H1 (cell line): ENCODE measurements at regions not wholly inside any gene's neighbourhood (a gene's known extent, or its start where the extent isn't known, plus 50 kb on each side); places are given as distances from the start of the nearest gene placed in this dataset.
"Not testable (repeated sequence)": the region's sequence is repeated elsewhere in the genome, so short reads cannot be mapped to it uniquely, and the experiment has no call there.

Experiments
- ATF3 ChIP-seq: IDR thresholded peaks from 2 replicates; pipeline ENCODE4 v1.6.1; 2011; ENCODE audit warnings: low read depth, mild to moderate bottlenecking, low read length; ENCODE audit not compliant: insufficient read depth
- CBX8 ChIP-seq: fragments of 300-800, 300-1000 bp; sonication (generic); IDR thresholded peaks from 2 replicates; pipeline ENCODE4 v1.7.1; 2016; ENCODE audit warnings: low read depth, low read length, borderline replicate concordance
- CTCF ChIP-seq, 3 experiments: IDR thresholded peaks; 1 replicate in 2 of 3; 2 replicates in 1 of 3; pipeline versions ENCODE4 v1.5.1 to v1.6.1; 2011; ENCODE audit warnings: low read length in 3 of 3, mild to moderate bottlenecking in 3 of 3, inconsistent platforms in 2 of 3, low read depth in 1 of 3, moderate library complexity in 1 of 3; ENCODE audit not compliant: insufficient read depth in 1 of 3; ENCODE audit errors: control extremely low read depth in 1 of 3
- EGR1 ChIP-seq: IDR thresholded peaks from 2 replicates; pipeline ENCODE4 v1.6.1; 2011; ENCODE audit warnings: low read depth, low read length, borderline replicate concordance
- GABPA ChIP-seq: IDR thresholded peaks from 2 replicates; pipeline ENCODE4 v1.6.1; 2011; ENCODE audit warnings: mild to moderate bottlenecking, low read length, moderate library complexity, borderline replicate concordance; ENCODE audit not compliant: insufficient read depth
- JUN ChIP-seq: IDR thresholded peaks from 2 replicates; pipeline ENCODE4 v1.6.1; 2011; ENCODE audit warnings: low read depth, mild to moderate bottlenecking, improper control_type of control experiment, low read length
- PHF8 ChIP-seq: fragments of 200-600 bp; sonication (generic); conservative IDR thresholded peaks from 2 replicates; pipeline ENCODE4 v1.7.1; 2012; ENCODE audit warnings: low read depth, mild to moderate bottlenecking, inconsistent platforms, low read length, moderate library complexity
- POLR2A ChIP-seq, 2 experiments: IDR thresholded peaks; 1 replicate in 1 of 2; 2 replicates in 1 of 2; pipeline ENCODE4 v1.6.1; 2011; ENCODE audit warnings: low read depth in 2 of 2, low read length in 2 of 2, mild to moderate bottlenecking in 2 of 2; ENCODE audit errors: control extremely low read depth in 1 of 2
- POLR2AphosphoS5 ChIP-seq: IDR thresholded peaks from 2 replicates; pipeline ENCODE4 v1.6.1; 2011; ENCODE audit warnings: low read depth, low read length
- RFX5 ChIP-seq: IDR thresholded peaks from 2 replicates; pipeline ENCODE4 v1.6.1; 2011; ENCODE audit warnings: low read depth, low read length, improper control_type of control experiment, borderline replicate concordance
- SP4 ChIP-seq: IDR thresholded peaks from 2 replicates; pipeline ENCODE4 v1.6.1; 2012; ENCODE audit warnings: low read length, inconsistent platforms
- TBP ChIP-seq: IDR thresholded peaks from 2 replicates; pipeline ENCODE4 v1.6.1; 2011; ENCODE audit warnings: low read depth, low read length, improper control_type of control experiment

- not testable (repeated sequence) for TF ChIP-seq POLR2A (IDR thresholded peaks at IDR 0.05; ENCODE audit: control extremely low read depth in 1 of 2, low read depth in 2 of 2, low read length in 2 of 2); POLR2AphosphoS5; ATF3; SP4; JUN; GABPA; EGR1; PHF8; RFX5; CBX8; TBP
- peak; percentile 54 to 66 (median 63) for TF ChIP-seq CTCF (IDR thresholded peaks at IDR 0.05; ENCODE audit: control extremely low read depth in 1 of 3, insufficient read depth in 1 of 3, low read depth in 1 of 3, low read length in 3 of 3)
These were observed 128.9 kb upstream of the HMX1 start for GRCh38 chr4:9000505-9001001.
